ENCODE measurements at regions not wholly inside any gene's neighbourhood (a gene's known extent, or its start where the extent isn't known, plus 50 kb on each side); places are given as distances from the start of the nearest gene placed in this dataset.

DNA sequence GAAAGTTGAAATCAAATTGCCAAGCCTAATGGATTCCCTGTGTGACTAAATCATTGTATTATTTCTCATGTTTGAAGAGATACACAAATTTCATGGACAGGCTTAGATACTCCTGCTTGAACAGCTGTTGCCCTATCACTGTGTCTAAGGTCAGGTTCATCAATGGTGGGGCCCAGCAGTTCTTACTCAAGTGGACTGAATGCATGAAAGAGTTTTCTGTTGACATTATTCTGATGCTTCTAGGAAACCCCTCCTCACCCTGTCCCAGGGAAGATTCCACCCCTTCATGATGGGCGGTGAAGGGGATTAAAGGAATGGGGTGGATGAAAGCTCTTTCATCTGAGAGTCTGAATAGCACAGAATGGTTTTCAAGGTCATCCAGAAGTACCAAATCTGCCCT, 148.8 kb downstream of the INO80D start:
- H3K4me3 ChIP-seq, result no peak overlapping the region
- no peaks in the 10 kb centered on the region for H3K4me1 ChIP-seq
- WGBS, 2 donors, result 95 to 96% methylated on average over 1 of the region's 1 CpG
- H3K9me3 ChIP-seq, result no peaks in the 10 kb centered on the region
- no peaks in the 10 kb centered on the region for H3K27me3 ChIP-seq
- TF ChIP-seq EP300 (IDR thresholded peaks at IDR 0.05) (no peak), POLR2A (IDR thresholded peaks at IDR 0.05) (no peak), POLR2AphosphoS5 (IDR thresholded peaks at IDR 0.05) (no peak)
- TF ChIP-seq, protein P1, sequence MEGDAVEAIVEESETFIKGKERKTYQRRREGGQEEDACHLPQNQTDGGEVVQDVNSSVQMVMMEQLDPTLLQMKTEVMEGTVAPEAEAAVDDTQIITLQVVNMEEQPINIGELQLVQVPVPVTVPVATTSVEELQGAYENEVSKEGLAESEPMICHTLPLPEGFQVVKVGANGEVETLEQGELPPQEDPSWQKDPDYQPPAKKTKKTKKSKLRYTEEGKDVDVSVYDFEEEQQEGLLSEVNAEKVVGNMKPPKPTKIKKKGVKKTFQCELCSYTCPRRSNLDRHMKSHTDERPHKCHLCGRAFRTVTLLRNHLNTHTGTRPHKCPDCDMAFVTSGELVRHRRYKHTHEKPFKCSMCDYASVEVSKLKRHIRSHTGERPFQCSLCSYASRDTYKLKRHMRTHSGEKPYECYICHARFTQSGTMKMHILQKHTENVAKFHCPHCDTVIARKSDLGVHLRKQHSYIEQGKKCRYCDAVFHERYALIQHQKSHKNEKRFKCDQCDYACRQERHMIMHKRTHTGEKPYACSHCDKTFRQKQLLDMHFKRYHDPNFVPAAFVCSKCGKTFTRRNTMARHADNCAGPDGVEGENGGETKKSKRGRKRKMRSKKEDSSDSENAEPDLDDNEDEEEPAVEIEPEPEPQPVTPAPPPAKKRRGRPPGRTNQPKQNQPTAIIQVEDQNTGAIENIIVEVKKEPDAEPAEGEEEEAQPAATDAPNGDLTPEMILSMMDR (IDR thresholded peaks at IDR 0.05), result no peak
- H3K36me3 ChIP-seq, result no peaks in the 10 kb centered on the region
- intact Hi-C loops (cut with DNase I), result no loop called here
- H3K27ac ChIP-seq, result no peak overlapping the region
- peak; percentile 17 for DNase-seq

DNA sequence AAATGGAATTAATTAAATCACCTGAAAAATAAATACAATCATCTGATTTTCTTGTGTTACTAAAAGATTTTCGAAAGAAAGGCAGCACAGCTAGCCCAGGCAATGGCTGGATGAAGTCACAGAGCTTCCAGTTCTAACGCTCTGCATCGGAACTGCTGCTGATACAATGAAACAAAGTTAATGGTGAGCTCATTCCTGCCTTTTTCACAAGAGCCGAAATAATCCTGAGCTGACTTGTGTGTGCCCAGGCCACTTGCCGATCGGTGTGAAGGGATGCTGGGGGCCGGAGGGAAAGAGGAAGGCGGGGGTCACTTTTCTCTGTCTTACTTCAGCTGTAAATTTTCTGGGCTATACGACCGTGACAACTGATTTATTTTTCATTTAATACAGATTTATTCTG, 149.5 kb downstream of the INO80D start:
- Histone ChIP-seq H3K27me3 (no peaks in the 10 kb centered on the region), H3K4me3 (no peak overlapping the region), H3K27ac (no peak overlapping the region), H3K36me3 (no peaks in the 10 kb centered on the region), H3K4me1 (no peaks in the 10 kb centered on the region), H3K9me3 (no peaks in the 10 kb centered on the region)
- 89% methylated on average over 10 of the region's 10 CpGs for WGBS, 2 donors
- TF ChIP-seq, protein P1 (IDR thresholded peaks at IDR 0.05), result no peak
- no peak for TF ChIP-seq EP300 (IDR thresholded peaks at IDR 0.05)
- intact Hi-C loops (cut with DNase I), result no loop called here
- DNase-seq, result peak; percentile 13

DNA sequence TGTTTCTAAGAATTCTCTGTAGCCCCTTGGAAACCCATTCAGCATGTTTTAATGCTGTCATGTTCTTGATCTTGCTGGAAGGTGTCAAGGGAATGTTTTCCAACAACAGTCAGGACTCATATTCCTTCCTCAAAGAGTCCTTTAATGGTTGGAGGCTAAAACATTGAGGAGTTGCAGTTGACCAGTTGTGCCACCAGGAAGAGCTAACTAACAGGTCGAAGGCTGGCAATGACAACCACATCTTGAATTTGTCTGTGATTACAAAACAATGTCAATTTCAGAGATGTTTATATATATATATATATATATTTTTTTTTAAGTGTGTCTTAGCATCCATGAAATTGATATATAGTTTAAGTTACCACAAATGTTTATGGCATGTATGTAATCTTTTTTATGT, 151.5 kb downstream of the INO80D start:
- no peak for TF ChIP-seq EP300 (IDR thresholded peaks at IDR 0.05)
- TF ChIP-seq POLR2A (IDR thresholded peaks at IDR 0.05), result no peak
- TF ChIP-seq, protein P1 (IDR thresholded peaks at IDR 0.05), result no peak
- no peak for TF ChIP-seq POLR2AphosphoS5 (IDR thresholded peaks at IDR 0.05)
- Histone ChIP-seq H3K4me3 (no peak overlapping the region), H3K27me3 (no peaks in the 10 kb centered on the region), H3K27ac (no peak overlapping the region), H3K9me3 (no peaks in the 10 kb centered on the region), H3K36me3 (no peaks in the 10 kb centered on the region), H3K4me1 (peaks cover 0 to 12% (median 8%) of the 10 kb centered on the region in 4 donors)
- intact Hi-C loops (cut with DNase I), result no loop called here
- no peak for DNase-seq
- 35 to 68% methylated on average over 1 of the region's 1 CpG for WGBS, 2 donors

DNA sequence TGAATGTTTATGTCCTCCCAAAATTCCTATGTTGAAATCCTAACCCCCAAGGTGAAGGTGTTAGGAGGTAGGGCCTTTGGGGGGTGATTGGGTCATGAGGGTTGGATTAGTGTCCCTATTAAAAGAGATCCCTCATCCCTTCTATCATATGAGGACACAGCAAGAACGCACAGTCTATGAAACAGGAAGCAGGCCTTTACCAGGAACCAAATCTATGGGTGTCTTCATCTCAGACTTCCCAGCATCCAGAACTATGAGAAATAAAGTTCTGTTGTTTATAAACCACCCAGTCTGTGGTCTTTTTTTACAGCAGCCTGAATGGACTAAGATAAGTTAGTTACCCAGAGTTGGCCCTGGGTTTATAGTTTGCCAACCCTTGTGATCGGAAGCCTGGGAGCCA, 153.1 kb downstream of the INO80D start:
- peaks cover 0 to 12% (median 8%) of the 10 kb centered on the region in 4 donors for H3K4me1 ChIP-seq
- WGBS, 2 donors, result 65 to 95% methylated on average over 2 of the region's 2 CpGs
- DNase-seq, result no peak
- H3K27ac ChIP-seq, result no peak overlapping the region
- no peaks in the 10 kb centered on the region for H3K27me3 ChIP-seq
- H3K9me3 ChIP-seq, result no peaks in the 10 kb centered on the region
- intact Hi-C loops (cut with DNase I), result no loop called here
- TF ChIP-seq, protein P1 (IDR thresholded peaks at IDR 0.05), result no peak
- TF ChIP-seq EP300 (IDR thresholded peaks at IDR 0.05) (no peak), POLR2AphosphoS5 (IDR thresholded peaks at IDR 0.05) (no peak), POLR2A (IDR thresholded peaks at IDR 0.05) (no peak)
- H3K4me3 ChIP-seq, result no peak overlapping the region
- H3K36me3 ChIP-seq, result no peaks in the 10 kb centered on the region

DNA sequence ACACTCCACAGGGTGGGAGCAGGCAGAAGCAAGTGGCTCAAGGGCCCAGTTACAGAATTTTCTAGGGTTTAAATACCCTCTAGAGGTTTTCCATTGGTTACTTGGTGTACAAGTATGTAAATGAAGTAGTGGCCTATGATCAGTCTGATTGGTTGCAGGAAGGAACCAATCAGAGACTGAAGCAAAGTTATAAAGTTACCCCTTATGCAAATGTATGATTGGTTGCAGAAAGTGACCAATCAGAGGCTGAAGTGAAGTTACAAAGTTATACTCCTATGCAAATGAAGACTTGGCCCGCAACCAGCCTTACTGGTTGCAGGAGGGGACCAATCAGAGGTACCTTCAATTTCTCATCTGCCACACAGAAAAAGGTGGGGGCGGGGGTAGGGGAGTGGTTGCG, 154.6 kb downstream of the INO80D start:
- peaks cover 0 to 13% (median 9%) of the 10 kb centered on the region in 4 donors for H3K4me1 ChIP-seq
- H3K36me3 ChIP-seq, result no peaks in the 10 kb centered on the region
- intact Hi-C loops (cut with DNase I), result no loop called here
- no peak overlapping the region for H3K4me3 ChIP-seq
- no peaks in the 10 kb centered on the region for H3K27me3 ChIP-seq
- WGBS, 2 donors, result 98% methylated on average over 3 of the region's 3 CpGs
- TF ChIP-seq, protein P1 (IDR thresholded peaks at IDR 0.05), result no peak
- no peak for TF ChIP-seq EP300 (IDR thresholded peaks at IDR 0.05)
- TF ChIP-seq POLR2A (IDR thresholded peaks at IDR 0.05), result no peak
- no peak for TF ChIP-seq POLR2AphosphoS5 (IDR thresholded peaks at IDR 0.05)
- H3K27ac ChIP-seq, result no peak overlapping the region
- no peaks in the 10 kb centered on the region for H3K9me3 ChIP-seq
- no peak for DNase-seq

All from sigmoid colon (tissue), 6 donors.